ENCODE measurements at regions not wholly inside any gene's neighbourhood (a gene's known extent, or its start where the extent isn't known, plus 50 kb on each side); places are given as distances from the start of the nearest gene placed in this dataset.

DNA sequence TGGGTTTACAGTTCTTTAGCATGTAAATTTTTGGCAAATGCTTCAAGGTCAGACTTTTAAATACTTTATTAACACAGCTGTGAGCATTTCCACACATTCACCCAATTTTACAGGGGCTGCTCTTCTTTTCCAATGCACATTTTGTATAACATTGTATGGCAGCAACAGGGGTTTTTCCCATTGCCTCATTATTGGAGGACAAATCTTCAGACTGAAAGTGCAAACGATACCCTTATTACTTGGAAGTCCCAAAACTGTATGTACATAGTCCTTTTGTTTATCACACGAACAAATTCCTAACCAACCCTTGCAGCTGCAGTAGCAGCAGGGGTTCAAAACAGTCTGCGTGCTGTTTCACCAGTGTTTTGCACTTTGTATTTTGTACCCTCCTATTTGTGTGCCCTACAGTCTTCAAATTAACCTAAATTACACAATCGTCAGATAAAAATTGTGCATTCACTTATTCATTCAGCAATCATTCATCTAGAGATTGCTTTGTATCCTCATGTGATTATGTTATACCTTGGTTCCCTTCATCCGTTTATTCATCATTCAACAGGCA, 330.7 kb upstream of the RASGEF1B start:
- no peak for TF ChIP-seq EZH2phosphoT487 (IDR thresholded peaks at IDR 0.05; ENCODE audit: borderline replicate concordance, low read length)
- TF ChIP-seq, protein P1, sequence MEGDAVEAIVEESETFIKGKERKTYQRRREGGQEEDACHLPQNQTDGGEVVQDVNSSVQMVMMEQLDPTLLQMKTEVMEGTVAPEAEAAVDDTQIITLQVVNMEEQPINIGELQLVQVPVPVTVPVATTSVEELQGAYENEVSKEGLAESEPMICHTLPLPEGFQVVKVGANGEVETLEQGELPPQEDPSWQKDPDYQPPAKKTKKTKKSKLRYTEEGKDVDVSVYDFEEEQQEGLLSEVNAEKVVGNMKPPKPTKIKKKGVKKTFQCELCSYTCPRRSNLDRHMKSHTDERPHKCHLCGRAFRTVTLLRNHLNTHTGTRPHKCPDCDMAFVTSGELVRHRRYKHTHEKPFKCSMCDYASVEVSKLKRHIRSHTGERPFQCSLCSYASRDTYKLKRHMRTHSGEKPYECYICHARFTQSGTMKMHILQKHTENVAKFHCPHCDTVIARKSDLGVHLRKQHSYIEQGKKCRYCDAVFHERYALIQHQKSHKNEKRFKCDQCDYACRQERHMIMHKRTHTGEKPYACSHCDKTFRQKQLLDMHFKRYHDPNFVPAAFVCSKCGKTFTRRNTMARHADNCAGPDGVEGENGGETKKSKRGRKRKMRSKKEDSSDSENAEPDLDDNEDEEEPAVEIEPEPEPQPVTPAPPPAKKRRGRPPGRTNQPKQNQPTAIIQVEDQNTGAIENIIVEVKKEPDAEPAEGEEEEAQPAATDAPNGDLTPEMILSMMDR (IDR thresholded peaks at IDR 0.05; ENCODE audit: low read depth, low read length, poor library complexity, severe bottlenecking), result no peak
- Histone ChIP-seq H3K27ac (ENCODE audit: low read depth, low read length) (no peak overlapping the region), H3K79me2 (ENCODE audit: control insufficient read depth, low read length) (no peaks in the 10 kb centered on the region), H3K36me3 (ENCODE audit: control insufficient read depth, low read length) (no peaks in the 10 kb centered on the region), H3K27me3 (ENCODE audit: control insufficient read depth, low read length) (no peaks in the 10 kb centered on the region), H3K9me3 (ENCODE audit: control insufficient read depth, insufficient read depth, low read length) (no peaks in the 10 kb centered on the region), H3F3A (ENCODE audit: control insufficient read depth, insufficient read depth) (no peaks in the 10 kb centered on the region), H3K4me3 (ENCODE audit: low read length) (no peak overlapping the region), H3K9me2 (replicated peaks; ENCODE audit: control insufficient read depth, low read length) (no peaks in the 10 kb centered on the region), H3K4me1 (ENCODE audit: control insufficient read depth, low read length) (no peaks in the 10 kb centered on the region), H3K4me2 (ENCODE audit: low read length) (no peak overlapping the region), H4K20me1 (ENCODE audit: control insufficient read depth, insufficient read depth, low read depth, low read length) (no peaks in the 10 kb centered on the region)

DNA sequence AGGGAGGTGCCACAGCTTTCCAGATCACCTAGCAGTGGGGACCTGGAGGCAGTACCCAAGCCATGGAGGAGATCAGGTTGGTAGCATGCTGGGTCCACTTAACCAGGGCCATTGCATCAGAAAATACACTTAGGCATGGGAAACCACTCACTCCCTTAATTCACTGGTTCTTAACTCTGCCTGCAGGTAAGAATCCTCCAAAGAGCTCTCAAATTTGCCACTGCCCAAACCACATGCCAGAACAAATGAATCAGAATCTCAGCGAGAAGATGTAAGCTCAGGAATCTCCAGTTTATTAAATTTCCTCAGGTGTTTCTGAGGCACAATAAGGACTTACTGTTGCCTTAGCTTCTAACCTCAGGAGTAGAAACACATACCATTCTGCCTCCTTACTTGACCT, 327.7 kb upstream of the RASGEF1B start:
- Histone ChIP-seq H3K9me3 (ENCODE audit: control insufficient read depth, insufficient read depth, low read length) (no peaks in the 10 kb centered on the region), H3K27me3 (ENCODE audit: control insufficient read depth, low read length) (no peaks in the 10 kb centered on the region), H3K36me3 (ENCODE audit: control insufficient read depth, low read length) (no peaks in the 10 kb centered on the region), H4K20me1 (ENCODE audit: control insufficient read depth, insufficient read depth, low read depth, low read length) (no peaks in the 10 kb centered on the region), H3F3A (ENCODE audit: control insufficient read depth, insufficient read depth) (no peaks in the 10 kb centered on the region), H3K27ac (ENCODE audit: low read depth, low read length) (no peak overlapping the region), H3K4me2 (ENCODE audit: low read length) (no peak overlapping the region), H3K4me3 (ENCODE audit: low read length) (no peak overlapping the region), H3K4me1 (ENCODE audit: control insufficient read depth, low read length) (no peaks in the 10 kb centered on the region), H3K79me2 (ENCODE audit: control insufficient read depth, low read length) (no peaks in the 10 kb centered on the region), H3K9me2 (replicated peaks; ENCODE audit: control insufficient read depth, low read length) (no peaks in the 10 kb centered on the region)
- TF ChIP-seq, protein P1 (IDR thresholded peaks at IDR 0.05; ENCODE audit: low read depth, low read length, poor library complexity, severe bottlenecking), result no peak
- TF ChIP-seq EZH2phosphoT487 (IDR thresholded peaks at IDR 0.05; ENCODE audit: borderline replicate concordance, low read length), result no peak

DNA sequence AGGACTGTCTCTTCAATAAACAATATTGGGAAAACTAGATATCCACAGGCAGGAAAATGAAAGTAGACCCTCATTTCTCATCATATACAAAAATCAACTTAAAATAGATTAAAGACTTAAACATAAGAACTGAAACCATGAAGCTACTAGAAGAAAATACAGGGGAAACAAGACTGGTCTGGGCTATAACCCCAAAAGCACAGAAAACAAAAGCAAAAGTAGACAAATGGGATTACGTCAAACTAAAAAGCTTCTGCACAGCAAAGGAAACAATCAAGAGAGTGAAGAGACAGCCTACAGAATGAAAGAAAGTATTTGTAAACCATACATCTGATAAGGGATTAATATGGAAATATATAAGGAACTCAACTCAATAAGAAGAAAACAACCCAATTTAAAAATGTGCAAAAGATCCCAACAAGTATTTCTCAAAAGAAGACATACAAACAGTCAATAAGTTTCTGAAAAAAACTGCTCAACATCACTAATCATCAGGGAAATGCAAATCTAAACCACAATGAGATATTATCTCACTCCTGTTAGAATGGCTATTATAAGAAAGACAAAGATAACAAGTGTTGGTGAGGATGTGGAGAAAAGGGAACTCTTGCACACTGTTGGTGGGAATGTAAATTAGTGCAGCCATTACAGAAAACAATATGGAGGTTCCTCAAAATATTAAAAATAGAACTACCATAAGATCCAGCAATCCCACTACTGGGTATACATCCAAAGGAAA, 325.3 kb upstream of the RASGEF1B start:
- no peaks in the 10 kb centered on the region for H3F3A ChIP-seq (ENCODE audit: control insufficient read depth, insufficient read depth)
- TF ChIP-seq EZH2phosphoT487 (IDR thresholded peaks at IDR 0.05; ENCODE audit: borderline replicate concordance, low read length), result no peak
- TF ChIP-seq, protein P1 (IDR thresholded peaks at IDR 0.05; ENCODE audit: low read depth, low read length, poor library complexity, severe bottlenecking), result no peak
- no peaks in the 10 kb centered on the region for H3K9me3 ChIP-seq (ENCODE audit: control insufficient read depth, insufficient read depth, low read length)
- no peaks in the 10 kb centered on the region for H3K4me1 ChIP-seq (ENCODE audit: control insufficient read depth, low read length)
- no peak overlapping the region for H3K4me2 ChIP-seq (ENCODE audit: low read length)
- H3K27me3 ChIP-seq (ENCODE audit: control insufficient read depth, low read length), result no peaks in the 10 kb centered on the region
- no peaks in the 10 kb centered on the region for H3K9me2 ChIP-seq (replicated peaks; ENCODE audit: control insufficient read depth, low read length)
- H3K36me3 ChIP-seq (ENCODE audit: control insufficient read depth, low read length), result no peaks in the 10 kb centered on the region
- H3K4me3 ChIP-seq (ENCODE audit: low read length), result no peak overlapping the region
- no peaks in the 10 kb centered on the region for H4K20me1 ChIP-seq (ENCODE audit: control insufficient read depth, insufficient read depth, low read depth, low read length)
- H3K27ac ChIP-seq (ENCODE audit: low read depth, low read length), result no peak overlapping the region
- H3K79me2 ChIP-seq (ENCODE audit: control insufficient read depth, low read length), result no peaks in the 10 kb centered on the region

Measured in DOHH2 (cell line).